Caco-2 (cell line): ENCODE measurements at regions not wholly inside any gene's neighbourhood (a gene's known extent, or its start where the extent isn't known, plus 50 kb on each side); places are given as distances from the start of the nearest gene placed in this dataset.

ENCODE experiments used
- BruUV-seq: library from RNA; stranded (reverse); fragments of 400-500 nt; replicated peaks from 2 replicates; lab custom pipeline; 2021; lab: Mats Ljungman, UMichigan
- CTCF ChIA-PET: fragments of 300-600 bp; sonication (Branson Sonifier 250); formaldehyde crosslinking; loops from one replicate; lab custom pipeline; 2022; ENCODE audit warnings: antibody characterized with exemption; lab: Charles Lee
- POLR2A ChIA-PET: fragments of 300-600 bp; sonication (Branson Sonifier 250); formaldehyde crosslinking; loops from one replicate; lab custom pipeline; 2022; ENCODE audit warnings: antibody characterized with exemption; lab: Charles Lee
- DNase-seq, 2 experiments: peaks; one replicate each; pipeline versions ENCODE4 v3.0.0 to v3.0.0-alpha.2; 2020 to 2022
- H3K27me3 ChIP-seq: replicated peaks from 2 replicates; pipeline ENCODE4 v1.6.0; 2011; ENCODE audit warnings: low read length; ENCODE audit not compliant: control insufficient read depth, insufficient read depth
- H3K36me3 ChIP-seq: 2 replicates; pipeline ENCODE4 v1.5.1; 2011; ENCODE audit warnings: low read length; ENCODE audit not compliant: control insufficient read depth, insufficient read depth
- H3K4me1 ChIP-seq: fragments of 250-450 bp; sonication (Bioruptor Pico); 2 replicates; pipeline ENCODE4 v1.5.1; 2020; ENCODE audit warnings: mild to moderate bottlenecking
- H3K4me3 ChIP-seq: 2 replicates; pipeline ENCODE4 v1.5.1; 2011; ENCODE audit warnings: low read depth, mild to moderate bottlenecking, control low read depth, low read length
- H3K9me3 ChIP-seq: fragments of 250-450 bp; sonication (Bioruptor Pico); 2 replicates; pipeline ENCODE4 v1.5.1; 2020; ENCODE audit warnings: mild to moderate bottlenecking, moderate library complexity
- H3K27ac Mint-ChIP-seq: one replicate; pipeline ENCODE4 v1.8.0; 2022; ENCODE audit warnings: mixed read lengths; ENCODE audit not compliant: unreplicated experiment
- H3K27me3 Mint-ChIP-seq: one replicate; pipeline ENCODE4 v1.8.0; 2022; ENCODE audit warnings: mixed read lengths; ENCODE audit not compliant: insufficient read depth, unreplicated experiment
- H3K36me3 Mint-ChIP-seq: one replicate; pipeline ENCODE4 v1.8.0; 2022; ENCODE audit warnings: mild to moderate bottlenecking, mixed read lengths; ENCODE audit not compliant: insufficient read depth, unreplicated experiment
- H3K4me1 Mint-ChIP-seq: one replicate; pipeline ENCODE4 v1.8.0; 2022; ENCODE audit warnings: low read depth, mixed read lengths; ENCODE audit not compliant: unreplicated experiment
- H3K4me3 Mint-ChIP-seq: one replicate; pipeline ENCODE4 v1.8.0; 2022; ENCODE audit warnings: mild to moderate bottlenecking, moderate library complexity, mixed read lengths; ENCODE audit not compliant: unreplicated experiment
- H3K9me3 Mint-ChIP-seq: one replicate; pipeline ENCODE4 v1.8.0; 2022; ENCODE audit warnings: mixed read lengths; ENCODE audit not compliant: unreplicated experiment
- intact Hi-C: fragments of 100-400 bp; cut with micrococcal nuclease; formaldehyde crosslinking; loops from one replicate; pipeline ENCODE4 v1.10.0; 2022; ENCODE audit not compliant: unreplicated experiment
- TF ChIP-seq, protein P1 (sequence below), 2 experiments: fragments of 200-600 bp in 1 of 2; IDR thresholded peaks; 1 replicate in 1 of 2; 2 replicates in 1 of 2; pipeline versions ENCODE4 v1.5.1 to v1.8.0; 2011 to 2022; ENCODE audit warnings: antibody characterized with exemption in 1 of 2, control low read depth in 1 of 2, inconsistent platforms in 1 of 2, low read depth in 1 of 2, low read length in 1 of 2, mild to moderate bottlenecking in 1 of 2, moderate library complexity in 1 of 2; ENCODE audit not compliant: insufficient read depth in 1 of 2, severe bottlenecking in 1 of 2, unreplicated experiment in 1 of 2

DNA sequence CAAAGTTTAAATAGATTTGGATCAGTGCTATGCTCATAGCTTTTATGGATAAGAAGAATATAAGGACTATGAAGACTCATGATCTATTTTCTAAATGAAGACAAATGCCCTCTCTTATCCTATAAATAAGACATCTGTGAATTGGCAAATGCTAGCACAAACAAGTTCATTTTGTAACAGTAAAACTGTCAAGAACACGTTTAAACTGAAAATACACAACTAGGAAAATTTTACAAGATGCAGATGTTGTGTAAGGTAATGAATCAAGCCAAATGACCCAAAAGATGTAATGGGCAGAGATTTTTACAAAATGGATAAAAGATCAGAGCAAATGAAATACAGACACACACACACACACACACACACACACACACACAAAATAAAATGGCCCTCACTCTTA, 180.5 kb downstream of the MOXD1 start:
- H3K27me3 Mint-ChIP-seq = no peaks in the 10 kb centered on the region
- DNase-seq = no peak
- POLR2A ChIA-PET = no interaction called here
- H3K36me3 Mint-ChIP-seq = no peaks in the 10 kb centered on the region
- no peaks in the 10 kb centered on the region for H3K4me1 ChIP-seq
- H3K9me3 Mint-ChIP-seq = peaks cover 13% of the 10 kb centered on the region
- BruUV-seq = no TSS peak
- TF ChIP-seq, protein P1, sequence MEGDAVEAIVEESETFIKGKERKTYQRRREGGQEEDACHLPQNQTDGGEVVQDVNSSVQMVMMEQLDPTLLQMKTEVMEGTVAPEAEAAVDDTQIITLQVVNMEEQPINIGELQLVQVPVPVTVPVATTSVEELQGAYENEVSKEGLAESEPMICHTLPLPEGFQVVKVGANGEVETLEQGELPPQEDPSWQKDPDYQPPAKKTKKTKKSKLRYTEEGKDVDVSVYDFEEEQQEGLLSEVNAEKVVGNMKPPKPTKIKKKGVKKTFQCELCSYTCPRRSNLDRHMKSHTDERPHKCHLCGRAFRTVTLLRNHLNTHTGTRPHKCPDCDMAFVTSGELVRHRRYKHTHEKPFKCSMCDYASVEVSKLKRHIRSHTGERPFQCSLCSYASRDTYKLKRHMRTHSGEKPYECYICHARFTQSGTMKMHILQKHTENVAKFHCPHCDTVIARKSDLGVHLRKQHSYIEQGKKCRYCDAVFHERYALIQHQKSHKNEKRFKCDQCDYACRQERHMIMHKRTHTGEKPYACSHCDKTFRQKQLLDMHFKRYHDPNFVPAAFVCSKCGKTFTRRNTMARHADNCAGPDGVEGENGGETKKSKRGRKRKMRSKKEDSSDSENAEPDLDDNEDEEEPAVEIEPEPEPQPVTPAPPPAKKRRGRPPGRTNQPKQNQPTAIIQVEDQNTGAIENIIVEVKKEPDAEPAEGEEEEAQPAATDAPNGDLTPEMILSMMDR (IDR thresholded peaks at IDR 0.05; ENCODE audit: insufficient read depth in 1 of 2, low read depth in 1 of 2, low read length in 1 of 2, severe bottlenecking in 1 of 2, unreplicated experiment in 1 of 2) = no peak
- H3K4me1 Mint-ChIP-seq = no peaks in the 10 kb centered on the region
- no peak overlapping the region for H3K4me3 Mint-ChIP-seq
- CTCF ChIA-PET = interaction anchor here (0.6 to 0.7 kb wide), 2 partner anchors 252 to 298 kb away, joined by 3 to 5 read pairs; no protein-coding TSS in a partner anchor
- H3K36me3 ChIP-seq = no peaks in the 10 kb centered on the region
- intact Hi-C loops = no loop called here
- no peaks in the 10 kb centered on the region for H3K27me3 ChIP-seq
- H3K27ac Mint-ChIP-seq = no peak overlapping the region
- no peak overlapping the region for H3K4me3 ChIP-seq
- H3K9me3 ChIP-seq = no peaks in the 10 kb centered on the region

DNA sequence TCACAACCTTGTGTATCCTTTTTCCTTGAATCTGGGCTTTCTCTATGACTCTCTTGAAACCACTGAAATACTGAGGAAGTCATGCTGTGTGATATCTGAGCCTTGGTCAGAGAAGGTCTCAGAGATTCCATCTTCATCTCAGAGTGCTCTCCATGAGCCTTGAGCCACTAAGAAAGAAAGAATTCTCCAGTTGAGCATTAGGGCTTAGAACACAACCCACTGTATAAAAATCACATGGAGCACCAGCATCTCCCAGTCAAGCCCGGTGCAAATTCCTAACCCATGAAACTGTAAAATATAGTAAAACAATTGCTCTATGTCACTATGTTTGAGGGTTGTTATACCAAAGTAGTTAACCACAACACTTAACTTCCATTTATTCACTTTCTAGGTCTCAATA, 181.4 kb downstream of the MOXD1 start:
- Mint-ChIP-seq H3K9me3 (peaks cover 8% of the 10 kb centered on the region), H3K36me3 (no peaks in the 10 kb centered on the region), H3K27ac (no peak overlapping the region), H3K4me1 (no peaks in the 10 kb centered on the region), H3K27me3 (no peaks in the 10 kb centered on the region), H3K4me3 (no peak overlapping the region)
- BruUV-seq = no TSS peak
- ChIA-PET CTCF (no interaction called here), POLR2A (no interaction called here)
- no peak overlapping the region for H3K4me3 ChIP-seq
- H3K27me3 ChIP-seq = no peaks in the 10 kb centered on the region
- TF ChIP-seq, protein P1 (IDR thresholded peaks at IDR 0.05; ENCODE audit: insufficient read depth in 1 of 2, low read depth in 1 of 2, low read length in 1 of 2, severe bottlenecking in 1 of 2, unreplicated experiment in 1 of 2) = no peak
- intact Hi-C loops = loop anchor here (2.0 kb wide), 1 partner anchor 59 kb away; no protein-coding TSS in a partner anchor
- H3K4me1 ChIP-seq = no peaks in the 10 kb centered on the region
- H3K9me3 ChIP-seq = no peaks in the 10 kb centered on the region
- DNase-seq = no peak
- no peaks in the 10 kb centered on the region for H3K36me3 ChIP-seq

DNA sequence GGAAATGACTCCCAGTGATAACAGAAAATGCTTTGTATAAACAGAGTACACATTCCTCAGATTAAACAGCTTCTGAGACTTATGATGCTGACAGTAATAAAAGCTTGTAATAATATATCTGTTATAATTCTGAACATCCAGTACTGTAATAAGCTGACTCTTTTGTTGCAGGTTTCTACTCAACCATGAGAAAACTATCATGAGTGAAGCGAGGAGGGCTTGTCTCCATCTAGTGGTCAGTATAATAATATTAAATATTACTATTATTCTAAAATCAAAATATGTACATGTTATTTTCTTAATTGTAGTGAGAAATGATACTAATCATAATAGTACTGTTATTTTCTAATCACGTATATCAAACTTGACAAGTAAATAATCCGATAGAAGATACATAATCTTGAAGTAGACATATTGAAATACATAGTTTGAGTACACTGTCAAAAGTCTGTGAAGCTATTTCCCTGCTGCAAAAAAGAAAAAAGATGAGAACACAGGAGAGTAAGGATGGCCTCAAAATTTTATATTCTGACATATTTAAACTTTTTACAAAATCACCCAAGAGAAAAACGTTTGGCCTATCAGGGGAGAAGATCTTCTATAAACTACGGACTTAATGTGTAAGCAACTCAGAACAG, 183.1 kb downstream of the MOXD1 start:
- ChIA-PET CTCF (interaction anchor here (1.0 to 1.9 kb wide), 4 partner anchors 22 to 303 kb away, joined by 3 to 12 read pairs (median 6); no protein-coding TSS in a partner anchor), POLR2A (no interaction called here)
- no TSS peak for BruUV-seq
- Mint-ChIP-seq H3K36me3 (no peaks in the 10 kb centered on the region), H3K27me3 (peaks cover 4% of the 10 kb centered on the region), H3K9me3 (no peaks in the 10 kb centered on the region), H3K4me3 (no peak overlapping the region), H3K27ac (no peak overlapping the region), H3K4me1 (no peaks in the 10 kb centered on the region)
- H3K4me1 ChIP-seq = no peaks in the 10 kb centered on the region
- no peaks in the 10 kb centered on the region for H3K9me3 ChIP-seq
- no peak for DNase-seq
- intact Hi-C loops = loop anchor here (1.0 to 2.0 kb wide), 2 partner anchors 57 to 293 kb away; no protein-coding TSS in a partner anchor
- TF ChIP-seq, protein P1 (IDR thresholded peaks at IDR 0.05; ENCODE audit: insufficient read depth in 1 of 2, low read depth in 1 of 2, low read length in 1 of 2, severe bottlenecking in 1 of 2, unreplicated experiment in 1 of 2) = peak; percentile 32 to 41
- no peak overlapping the region for H3K4me3 ChIP-seq
- H3K36me3 ChIP-seq = no peaks in the 10 kb centered on the region
- no peaks in the 10 kb centered on the region for H3K27me3 ChIP-seq
